H1 (cell line): ENCODE measurements at regions not wholly inside any gene's neighbourhood (a gene's known extent, or its start where the extent isn't known, plus 50 kb on each side); places are given as distances from the start of the nearest gene placed in this dataset.

Source experiments
- CTCF ChIA-PET: fragments of 300-600 bp; sonication (Branson Sonifier 250); formaldehyde crosslinking; loops from one replicate; lab custom pipeline; 2021; ENCODE audit not compliant: partially characterized antibody; lab: Charles Lee
- POLR2A ChIA-PET: fragments of 300-600 bp; sonication (Branson Sonifier 250); formaldehyde crosslinking; loops from one replicate; lab custom pipeline; 2021; ENCODE audit warnings: inconsistent platforms; ENCODE audit not compliant: partially characterized antibody; lab: Charles Lee
- DNase-seq, 2 experiments: peaks; one replicate each; pipeline versions ENCODE4 v3.0.0 to v3.0.0-alpha.2; 2010 to 2022; ENCODE audit warnings: low spot score in 2 of 2, low read depth in 1 of 2, mixed read lengths in 1 of 2
- FAIRE-seq: peaks from 2 replicates; lab custom pipeline; 2011; peaks lifted over from hg19 to GRCh38; lab: Jason Lieb, UNC
- H2AFZ ChIP-seq: 2 replicates; pipeline ENCODE4 v1.8.1; 2012; ENCODE audit warnings: low read length, inconsistent platforms
- H2AK5ac ChIP-seq: 2 replicates; pipeline ENCODE4 v1.6.1; 2013; ENCODE audit warnings: low read depth, low read length
- H2BK120ac ChIP-seq: replicated peaks from 2 replicates; pipeline ENCODE3; 2013; ENCODE audit warnings: low read depth, low read length, inconsistent platforms
- H2BK12ac ChIP-seq: 2 replicates; pipeline ENCODE4 v1.6.1; 2013; ENCODE audit warnings: low read depth, low read length
- H2BK15ac ChIP-seq: 2 replicates; pipeline ENCODE4 v1.6.1; 2013; ENCODE audit warnings: low read length
- H2BK20ac ChIP-seq: 2 replicates; pipeline ENCODE4 v1.6.1; 2013; ENCODE audit warnings: low read length
- H2BK5ac ChIP-seq: 2 replicates; pipeline ENCODE4 v1.6.1; 2013; ENCODE audit warnings: low read depth, low read length
- H3K14ac ChIP-seq: 2 replicates; pipeline ENCODE4 v1.6.1; 2013; ENCODE audit warnings: inconsistent platforms; ENCODE audit not compliant: insufficient read length
- H3K18ac ChIP-seq: 2 replicates; pipeline ENCODE4 v1.6.1; 2013; ENCODE audit warnings: low read length; ENCODE audit errors: extremely low read depth
- H3K23ac ChIP-seq: 2 replicates; pipeline ENCODE4 v1.6.1; 2013; ENCODE audit warnings: inconsistent platforms; ENCODE audit not compliant: insufficient read length
- H3K23me2 ChIP-seq: 2 replicates; pipeline ENCODE4 v1.6.1; 2013; ENCODE audit warnings: low read depth, low read length
- H3K27ac ChIP-seq: 2 replicates; pipeline ENCODE4 v1.6.1; 2011; ENCODE audit warnings: low read depth, low read length, inconsistent platforms
- H3K27me3 ChIP-seq, 4 experiments: replicated peaks in 1 of 4; 1 replicate in 1 of 4; 2 replicates in 3 of 4; pipeline versions ENCODE4 v1.6.1 to v1.8.1; 2011 to 2013; ENCODE audit warnings: low read length in 3 of 4, mild to moderate bottlenecking in 3 of 4, inconsistent platforms in 2 of 4, mixed read lengths in 2 of 4, moderate library complexity in 1 of 4; ENCODE audit not compliant: control insufficient read depth in 3 of 4, insufficient read depth in 3 of 4; ENCODE audit errors: extremely low read depth in 1 of 4
- H3K36me3 ChIP-seq, 4 experiments: 2 replicates each; pipeline versions ENCODE4 v1.6.1 to v1.8.1; 2011 to 2013; ENCODE audit warnings: mild to moderate bottlenecking in 4 of 4, low read length in 3 of 4, moderate library complexity in 2 of 4, control low read depth in 1 of 4, inconsistent platforms in 1 of 4; ENCODE audit not compliant: insufficient read depth in 4 of 4, control insufficient read depth in 2 of 4
- H3K4ac ChIP-seq: replicated peaks from 2 replicates; pipeline ENCODE3; 2013; ENCODE audit warnings: low read length, low read depth, mixed read lengths, inconsistent platforms; ENCODE audit not compliant: insufficient read length
- H3K4me1 ChIP-seq, 4 experiments: replicated peaks in 1 of 4; 1 replicate in 1 of 4; 2 replicates in 3 of 4; pipeline versions ENCODE4 v1.6.1 to v1.8.1; 2011 to 2013; ENCODE audit warnings: low read length in 3 of 4, inconsistent platforms in 2 of 4, mixed read lengths in 1 of 4; ENCODE audit not compliant: insufficient read depth in 4 of 4, control insufficient read depth in 3 of 4
- H3K4me2 ChIP-seq, 2 experiments: 2 replicates each; pipeline versions ENCODE4 v1.6.1 to v1.8.1; 2011 to 2013; ENCODE audit warnings: low read depth in 2 of 2, low read length in 2 of 2, control low read depth in 1 of 2, inconsistent platforms in 1 of 2, mild to moderate bottlenecking in 1 of 2; ENCODE audit not compliant: insufficient read depth in 1 of 2
- H3K4me3 ChIP-seq, 4 experiments: fragments of 200-600, 300-600 bp in 1 of 4; sonication (generic), shearing (Covaris generic), sonication (Bioruptor Twin) in 1 of 4; 2 replicates each; pipeline versions ENCODE4 v1.5.1 to v1.8.1; 2011 to 2016; ENCODE audit warnings: low read length in 4 of 4, low read depth in 3 of 4, control low read depth in 2 of 4, inconsistent platforms in 2 of 4, mild to moderate bottlenecking in 2 of 4, mixed read lengths in 1 of 4, moderate library complexity in 1 of 4; ENCODE audit not compliant: insufficient read depth in 2 of 4; ENCODE audit errors: extremely low read depth in 1 of 4
- H3K56ac ChIP-seq: replicated peaks from 2 replicates; pipeline ENCODE3; 2013; ENCODE audit warnings: low read depth, mild to moderate bottlenecking, mixed read lengths, low read length, inconsistent platforms; ENCODE audit not compliant: insufficient read length
- H3K79me1 ChIP-seq: 2 replicates; pipeline ENCODE4 v1.6.1; 2013; ENCODE audit warnings: low read depth, low read length, control low read depth
- H3K79me2 ChIP-seq, 2 experiments: 2 replicates each; pipeline versions ENCODE4 v1.6.1 to v1.8.1; 2012 to 2013; ENCODE audit warnings: low read length in 2 of 2, mild to moderate bottlenecking in 2 of 2, inconsistent platforms in 1 of 2; ENCODE audit not compliant: insufficient read depth in 2 of 2, control insufficient read depth in 1 of 2
- H3K9ac ChIP-seq, 4 experiments: replicated peaks in 1 of 4; 1 replicate in 1 of 4; 2 replicates in 3 of 4; pipeline versions ENCODE4 v1.6.1 to v1.8.1; 2011 to 2013; ENCODE audit warnings: low read depth in 3 of 4, low read length in 3 of 4, control low read depth in 2 of 4, mild to moderate bottlenecking in 2 of 4, moderate library complexity in 2 of 4, inconsistent platforms in 1 of 4; ENCODE audit errors: extremely low read depth in 1 of 4
- H3K9me3 ChIP-seq, 2 experiments: 2 replicates each; pipeline versions ENCODE4 v1.6.1 to v1.8.1; 2012 to 2013; ENCODE audit warnings: mild to moderate bottlenecking in 2 of 2, moderate library complexity in 2 of 2, control low read depth in 1 of 2, inconsistent platforms in 1 of 2, low read depth in 1 of 2, low read length in 1 of 2, mixed read lengths in 1 of 2; ENCODE audit not compliant: insufficient read depth in 2 of 2
- H4K20me1 ChIP-seq, 2 experiments: replicated peaks in 1 of 2; 2 replicates each; pipeline versions ENCODE3 to v1.8.1; 2011 to 2013; ENCODE audit warnings: inconsistent platforms in 2 of 2, low read length in 2 of 2, mild to moderate bottlenecking in 1 of 2; ENCODE audit not compliant: insufficient read depth in 2 of 2, control insufficient read depth in 1 of 2
- H4K5ac ChIP-seq: 2 replicates; pipeline ENCODE4 v1.6.1; 2013; ENCODE audit warnings: low read length, low read depth, mixed read lengths, inconsistent platforms; ENCODE audit not compliant: insufficient read length
- H4K8ac ChIP-seq: 2 replicates; pipeline ENCODE4 v1.8.0; 2013; ENCODE audit warnings: mild to moderate bottlenecking, moderate library complexity, low read length, inconsistent platforms; ENCODE audit not compliant: insufficient read depth; ENCODE audit errors: extremely low read depth
- H4K91ac ChIP-seq: replicated peaks from 2 replicates; pipeline ENCODE3; 2013; ENCODE audit warnings: low read length, mixed read lengths, inconsistent platforms; ENCODE audit not compliant: insufficient read length
- CBX5 ChIP-seq: fragments of 300-800, 300-1000 bp; sonication (generic); IDR thresholded peaks from 2 replicates; pipeline ENCODE4 v1.7.1; 2016; ENCODE audit warnings: antibody characterized with exemption, low read length, low read depth
- CEBPB ChIP-seq: IDR thresholded peaks from 2 replicates; pipeline ENCODE4 v1.6.1; 2012; ENCODE audit warnings: low read depth, low read length
- JUN ChIP-seq: IDR thresholded peaks from 2 replicates; pipeline ENCODE4 v1.6.1; 2011; ENCODE audit warnings: low read depth, mild to moderate bottlenecking, improper control_type of control experiment, low read length
- JUND ChIP-seq: IDR thresholded peaks from 2 replicates; pipeline ENCODE4 v1.6.1; 2011; ENCODE audit warnings: mild to moderate bottlenecking, improper control_type of control experiment, low read length
- USF2 ChIP-seq: IDR thresholded peaks from 2 replicates; pipeline ENCODE4 v1.6.1; 2011; ENCODE audit warnings: low read length, improper control_type of control experiment
- WGBS, 2 experiments: shearing (Covaris generic) in 1 of 2; methylation state at CpG; one replicate each; pipeline versions ENCODE4 v1.1.6 to v1.1.7; 2013 to 2015; ENCODE audit warnings: low lambda C conversion rate in 2 of 2, mixed read lengths in 2 of 2, inconsistent platforms in 1 of 2, low coverage in 1 of 2, missing lambda C conversion rate in 1 of 2; ENCODE audit not compliant: insufficient replicate concordance in 2 of 2, insufficient coverage in 1 of 2, insufficient read length in 1 of 2; ENCODE audit errors: extremely low coverage in 1 of 2, missing lambda C conversion rate in 1 of 2; 5-methylcytosine and 5-hydroxymethylcytosine counted together
- TF ChIP-seq, protein P1 (sequence below), 3 experiments: IDR thresholded peaks; 1 replicate in 2 of 3; 2 replicates in 1 of 3; pipeline versions ENCODE4 v1.5.1 to v1.6.1; 2011; ENCODE audit warnings: low read length in 3 of 3, mild to moderate bottlenecking in 3 of 3, inconsistent platforms in 2 of 3, low read depth in 1 of 3, moderate library complexity in 1 of 3; ENCODE audit not compliant: insufficient read depth in 1 of 3; ENCODE audit errors: control extremely low read depth in 1 of 3
- TF ChIP-seq, protein P2 (sequence below): IDR thresholded peaks from 2 replicates; pipeline ENCODE4 v1.6.1; 2011; ENCODE audit warnings: low read depth, mild to moderate bottlenecking, low read length; ENCODE audit not compliant: insufficient read depth

- no peaks in the 10 kb centered on the region for H3K79me1 ChIP-seq
- no peak overlapping the region for H3K18ac ChIP-seq
- no peak overlapping the region for H4K5ac ChIP-seq
- WGBS, 2 experiments = 36% methylated on average over 6 of the region's 6 CpGs; no CpG with 5 or more reads in 1 of the 2 experiments
- no peak overlapping the region for H2AFZ ChIP-seq
- TF ChIP-seq JUND = no peak
- no peak for TF ChIP-seq JUN
- TF ChIP-seq, protein P1, sequence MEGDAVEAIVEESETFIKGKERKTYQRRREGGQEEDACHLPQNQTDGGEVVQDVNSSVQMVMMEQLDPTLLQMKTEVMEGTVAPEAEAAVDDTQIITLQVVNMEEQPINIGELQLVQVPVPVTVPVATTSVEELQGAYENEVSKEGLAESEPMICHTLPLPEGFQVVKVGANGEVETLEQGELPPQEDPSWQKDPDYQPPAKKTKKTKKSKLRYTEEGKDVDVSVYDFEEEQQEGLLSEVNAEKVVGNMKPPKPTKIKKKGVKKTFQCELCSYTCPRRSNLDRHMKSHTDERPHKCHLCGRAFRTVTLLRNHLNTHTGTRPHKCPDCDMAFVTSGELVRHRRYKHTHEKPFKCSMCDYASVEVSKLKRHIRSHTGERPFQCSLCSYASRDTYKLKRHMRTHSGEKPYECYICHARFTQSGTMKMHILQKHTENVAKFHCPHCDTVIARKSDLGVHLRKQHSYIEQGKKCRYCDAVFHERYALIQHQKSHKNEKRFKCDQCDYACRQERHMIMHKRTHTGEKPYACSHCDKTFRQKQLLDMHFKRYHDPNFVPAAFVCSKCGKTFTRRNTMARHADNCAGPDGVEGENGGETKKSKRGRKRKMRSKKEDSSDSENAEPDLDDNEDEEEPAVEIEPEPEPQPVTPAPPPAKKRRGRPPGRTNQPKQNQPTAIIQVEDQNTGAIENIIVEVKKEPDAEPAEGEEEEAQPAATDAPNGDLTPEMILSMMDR (IDR thresholded peaks at IDR 0.05; ENCODE audit: control extremely low read depth in 1 of 3, insufficient read depth in 1 of 3, low read depth in 1 of 3, low read length in 3 of 3) = no peak
- TF ChIP-seq, protein P2, sequence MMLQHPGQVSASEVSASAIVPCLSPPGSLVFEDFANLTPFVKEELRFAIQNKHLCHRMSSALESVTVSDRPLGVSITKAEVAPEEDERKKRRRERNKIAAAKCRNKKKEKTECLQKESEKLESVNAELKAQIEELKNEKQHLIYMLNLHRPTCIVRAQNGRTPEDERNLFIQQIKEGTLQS = no peak
- TF ChIP-seq CEBPB = peak; percentile 3; the same call in 1 of the 2 replicates
- TF ChIP-seq CBX5 = no peak
- TF ChIP-seq USF2 = no peak
- no peaks in the 10 kb centered on the region for H3K23me2 ChIP-seq
- no peak overlapping the region for H4K91ac ChIP-seq
- H2BK5ac ChIP-seq = no peak overlapping the region
- no peak overlapping the region for H2AK5ac ChIP-seq
- H4K8ac ChIP-seq = no peak overlapping the region
- POLR2A ChIA-PET = no interaction called here
- H3K14ac ChIP-seq = no peak overlapping the region
- DNase-seq (no peak), FAIRE-seq (no peak)
- no peaks in the 10 kb centered on the region for H3K27me3 ChIP-seq
- H3K9me3 ChIP-seq = peaks cover 0 to 7% of the 10 kb centered on the region in 2 experiments; a peak in 2 of 4 replicates
- no peak overlapping the region for H3K27ac ChIP-seq
- H2BK15ac ChIP-seq = no peak overlapping the region
- no peak overlapping the region for H3K4ac ChIP-seq
- H3K56ac ChIP-seq = no peak overlapping the region
- H3K36me3 ChIP-seq = no peaks in the 10 kb centered on the region
- H3K4me2 ChIP-seq = 0 out of 4 replicates have a peak overlapping the region, but pooled peaks of 1 of the 2 experiments have one; percentile 2
- no peaks in the 10 kb centered on the region for H4K20me1 ChIP-seq
- H2BK120ac ChIP-seq = peak overlapping the region; percentile 86
- H2BK12ac ChIP-seq = no peak overlapping the region
- H3K4me1 ChIP-seq = peaks cover 0 to 3% (median 0%) of the 10 kb centered on the region in 4 experiments; a peak in 2 of 7 replicates
- H3K4me3 ChIP-seq = no peak overlapping the region
- H2BK20ac ChIP-seq = no peak overlapping the region
- H3K79me2 ChIP-seq = no peaks in the 10 kb centered on the region
- H3K9ac ChIP-seq = no peak overlapping the region
- CTCF ChIA-PET = interaction anchor here (0.6 to 2.0 kb wide), 4 partner anchors 13 to 67 kb away, joined by 3 to 8 read pairs (median 4); no protein-coding TSS in a partner anchor
- no peak overlapping the region for H3K23ac ChIP-seq
Measured at GRCh38 chr12:19614601-19615383, 175.5 kb downstream of the AEBP2 start.
